C4-2B (cell line): ENCODE measurements at regions not wholly inside any gene's neighbourhood (a gene's known extent, or its start where the extent isn't known, plus 50 kb on each side); places are given as distances from the start of the nearest gene placed in this dataset.
"Not testable (repeated sequence)": the region's sequence is repeated elsewhere in the genome, so short reads cannot be mapped to it uniquely, and the experiment has no call there.

Experiments used
- H3K27ac ChIP-seq: fragments of 450-650 bp; 2 replicates; pipeline ENCODE4 v1.5.1; 2017
- ZFX ChIP-seq: fragments of 450-650 bp; IDR thresholded peaks from 2 replicates; pipeline ENCODE4 v1.6.1; 2017
- TF ChIP-seq, protein P1 (sequence below): fragments of 450-650 bp; conservative IDR thresholded peaks from 2 replicates; pipeline ENCODE4 v1.5.1; 2017; ENCODE audit warnings: mild to moderate bottlenecking

DNA sequence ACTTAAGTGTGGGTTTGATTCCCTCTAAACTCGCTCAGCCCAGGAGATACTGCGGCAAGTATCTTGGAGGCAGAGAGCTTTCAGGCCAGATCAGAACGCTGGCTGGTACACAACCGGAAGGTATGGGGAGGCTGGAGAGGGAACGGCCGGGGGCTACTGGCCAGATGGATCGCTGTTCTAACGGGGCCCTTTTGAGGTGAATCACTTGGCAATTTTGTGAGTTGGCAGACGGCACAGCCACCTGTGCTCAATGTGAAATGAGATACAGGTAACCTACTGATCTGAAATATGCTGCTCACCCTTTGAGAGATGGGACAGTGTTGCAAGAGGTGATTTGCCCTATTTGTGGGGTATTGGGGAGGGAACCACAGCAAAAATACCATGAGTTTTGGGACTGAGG lies 622.9 kb upstream of the RBFOX1 start:
- H3K27ac ChIP-seq, result no peak overlapping the region
- TF ChIP-seq, protein P1, sequence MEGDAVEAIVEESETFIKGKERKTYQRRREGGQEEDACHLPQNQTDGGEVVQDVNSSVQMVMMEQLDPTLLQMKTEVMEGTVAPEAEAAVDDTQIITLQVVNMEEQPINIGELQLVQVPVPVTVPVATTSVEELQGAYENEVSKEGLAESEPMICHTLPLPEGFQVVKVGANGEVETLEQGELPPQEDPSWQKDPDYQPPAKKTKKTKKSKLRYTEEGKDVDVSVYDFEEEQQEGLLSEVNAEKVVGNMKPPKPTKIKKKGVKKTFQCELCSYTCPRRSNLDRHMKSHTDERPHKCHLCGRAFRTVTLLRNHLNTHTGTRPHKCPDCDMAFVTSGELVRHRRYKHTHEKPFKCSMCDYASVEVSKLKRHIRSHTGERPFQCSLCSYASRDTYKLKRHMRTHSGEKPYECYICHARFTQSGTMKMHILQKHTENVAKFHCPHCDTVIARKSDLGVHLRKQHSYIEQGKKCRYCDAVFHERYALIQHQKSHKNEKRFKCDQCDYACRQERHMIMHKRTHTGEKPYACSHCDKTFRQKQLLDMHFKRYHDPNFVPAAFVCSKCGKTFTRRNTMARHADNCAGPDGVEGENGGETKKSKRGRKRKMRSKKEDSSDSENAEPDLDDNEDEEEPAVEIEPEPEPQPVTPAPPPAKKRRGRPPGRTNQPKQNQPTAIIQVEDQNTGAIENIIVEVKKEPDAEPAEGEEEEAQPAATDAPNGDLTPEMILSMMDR, result no peak
- no peak for TF ChIP-seq ZFX

DNA sequence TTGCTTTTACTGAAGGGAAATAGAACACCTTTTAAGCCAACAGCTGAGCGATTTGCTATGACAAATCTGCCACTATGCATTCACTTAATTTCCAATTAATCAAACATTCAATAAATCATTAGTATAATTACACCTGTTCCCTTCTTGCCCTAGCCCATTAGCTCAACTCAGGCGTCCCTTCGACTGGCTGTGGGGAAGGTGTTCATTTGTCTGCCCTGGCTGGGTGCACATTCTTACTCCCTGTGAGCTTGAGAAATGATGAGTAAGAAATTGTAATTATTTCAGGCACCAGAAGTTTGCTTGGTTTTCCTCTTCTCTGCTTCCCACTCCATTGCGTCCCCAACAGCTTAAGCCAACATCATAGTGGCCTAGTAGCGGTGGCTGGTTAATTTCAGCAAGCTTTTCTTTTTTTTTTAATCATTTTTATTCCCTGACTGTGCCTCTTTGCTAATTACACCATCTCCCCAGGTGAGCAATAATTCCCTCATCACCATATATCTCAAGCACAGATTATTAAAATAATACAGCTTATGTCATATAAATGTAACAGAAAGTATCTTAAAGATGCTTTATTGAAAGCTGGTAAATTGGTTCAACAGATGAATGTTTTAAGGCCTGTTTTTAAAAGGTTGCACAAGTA lies 623.9 kb upstream of the RBFOX1 start:
- H3K27ac ChIP-seq, result no peak overlapping the region
- no peak for TF ChIP-seq ZFX
- TF ChIP-seq, protein P1, result no peak

DNA sequence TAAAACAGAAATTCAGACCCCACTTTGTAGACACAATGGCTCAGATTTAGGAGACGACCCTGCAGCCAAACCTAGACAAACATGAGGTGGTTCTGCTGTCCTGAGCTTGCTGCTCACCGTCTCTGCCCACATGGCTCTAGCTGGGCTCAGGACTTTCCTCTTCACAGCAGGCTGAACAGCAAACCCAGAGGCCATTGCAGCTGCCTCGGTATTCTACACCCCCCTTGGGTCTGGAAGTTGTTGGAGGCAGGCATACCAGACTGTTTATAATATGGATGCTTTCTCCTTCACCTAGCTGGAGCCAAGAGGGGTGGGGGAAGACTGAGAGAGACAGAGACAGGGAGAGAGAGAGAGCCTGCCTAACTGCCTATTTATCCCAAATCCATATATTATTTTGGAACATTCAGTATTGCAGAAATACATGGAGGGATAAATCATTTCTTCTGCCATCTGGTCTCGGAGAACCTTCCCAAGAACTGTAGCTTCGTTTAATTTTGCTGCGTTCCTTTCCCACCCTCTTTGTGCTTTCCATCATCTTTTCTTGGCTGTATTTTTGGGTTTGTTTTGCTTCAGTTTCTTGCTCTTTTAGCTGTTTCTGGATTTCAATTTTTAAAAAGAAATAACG lies 628.2 kb upstream of the RBFOX1 start:
- TF ChIP-seq, protein P1, result no peak
- no peak for TF ChIP-seq ZFX
- no peak overlapping the region for H3K27ac ChIP-seq

DNA sequence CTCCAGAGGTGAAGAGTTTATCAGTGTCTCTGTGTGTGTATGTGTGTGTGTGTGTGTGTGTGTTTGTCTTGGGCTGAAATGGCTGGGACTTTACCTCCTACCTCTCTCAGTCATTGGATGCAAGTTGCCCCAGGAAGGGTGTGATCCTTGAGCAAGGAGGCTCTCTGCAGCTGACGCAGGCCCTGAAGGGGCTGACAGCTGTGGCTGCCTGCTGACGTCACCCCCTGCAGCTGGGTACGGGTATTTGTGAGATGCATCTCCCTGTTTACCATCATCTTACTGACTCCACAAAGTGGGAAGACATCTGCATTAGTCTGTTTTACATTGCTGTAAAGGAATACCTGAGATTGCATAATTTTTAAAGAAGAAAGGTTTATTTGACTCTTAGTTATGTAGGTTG lies 631.5 kb upstream of the RBFOX1 start:
- no peak overlapping the region for H3K27ac ChIP-seq
- TF ChIP-seq, protein P1, result no peak
- no peak for TF ChIP-seq ZFX

DNA sequence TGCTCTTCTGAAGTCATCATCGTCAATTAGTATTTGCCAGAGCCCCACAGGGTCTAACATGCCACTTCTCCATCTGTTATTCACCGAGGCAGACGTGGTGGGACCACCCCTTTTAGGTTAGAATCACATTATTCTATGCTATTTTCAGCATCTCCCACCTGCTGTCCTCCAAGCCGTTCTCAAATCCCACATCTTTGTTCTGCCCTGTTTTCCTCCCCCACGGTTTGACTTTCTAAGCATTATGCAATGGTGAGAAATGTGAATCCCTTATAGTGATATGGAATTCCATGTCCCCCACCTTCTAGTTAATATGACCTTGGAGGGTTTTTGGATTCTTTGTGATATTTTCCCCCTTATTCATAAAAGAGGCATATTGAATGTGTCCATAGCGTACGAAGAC lies 634.1 kb upstream of the RBFOX1 start:
- H3K27ac ChIP-seq, result no peak overlapping the region
- TF ChIP-seq, protein P1, result no peak
- no peak for TF ChIP-seq ZFX

DNA sequence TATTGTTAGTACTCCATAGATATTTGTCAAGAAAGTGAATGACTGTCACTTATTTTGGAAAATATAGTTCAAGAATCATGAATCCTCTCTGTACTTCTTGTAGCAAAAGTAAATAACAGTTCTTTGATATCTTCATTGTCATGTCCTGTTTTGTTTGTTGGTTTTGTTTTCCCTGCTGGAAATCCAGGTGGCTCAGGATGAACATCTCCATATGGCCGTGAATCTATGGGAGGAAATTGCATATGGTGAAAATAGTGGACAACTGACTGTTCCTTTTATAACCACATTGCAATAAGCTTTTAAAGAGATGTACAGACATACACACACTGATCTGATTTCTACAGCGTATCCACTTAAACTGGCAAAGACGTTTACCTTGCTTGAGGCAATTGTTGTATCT lies 637.0 kb upstream of the RBFOX1 start:
- no peak for TF ChIP-seq ZFX
- TF ChIP-seq, protein P1, result no peak
- no peak overlapping the region for H3K27ac ChIP-seq

DNA sequence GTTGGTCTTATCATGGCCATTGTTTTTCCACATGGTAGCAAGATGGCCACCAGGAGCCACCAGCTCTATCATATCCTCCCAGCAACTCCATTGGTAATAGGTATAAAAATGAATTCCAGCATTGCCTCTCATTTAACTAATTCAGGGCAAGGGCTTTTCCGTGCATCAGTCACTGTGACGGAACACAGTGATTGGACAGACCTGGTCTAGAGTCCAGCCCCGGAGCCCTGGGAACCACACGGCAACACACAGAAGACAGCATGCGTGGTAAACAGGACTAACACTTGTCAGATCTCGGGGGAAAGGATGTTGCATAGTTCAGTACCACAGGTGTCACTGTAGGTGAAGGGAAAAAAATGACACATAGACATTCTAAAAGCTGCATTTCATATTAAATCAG lies 638.0 kb upstream of the RBFOX1 start:
- no peak for TF ChIP-seq ZFX
- TF ChIP-seq, protein P1, result no peak
- H3K27ac ChIP-seq, result no peak overlapping the region

DNA sequence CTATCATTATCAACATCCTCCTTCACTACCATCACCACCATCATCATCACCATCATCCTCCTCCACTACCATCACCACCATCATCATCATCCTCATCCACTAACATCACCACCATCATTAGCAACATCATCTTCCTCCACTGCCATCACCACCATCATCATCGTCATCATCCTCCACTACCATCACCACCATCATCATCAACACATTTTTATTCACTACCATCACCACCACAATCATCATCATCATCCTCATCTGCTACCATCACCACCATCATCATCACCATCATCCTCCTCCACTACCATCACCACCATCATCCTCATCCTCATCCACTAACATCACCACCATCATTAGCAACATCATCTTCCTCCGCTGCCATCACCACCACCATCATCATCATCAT lies 639.2 kb upstream of the RBFOX1 start:
- not testable (repeated sequence) for H3K27ac ChIP-seq
